ENCODE measurements at regions not wholly inside any gene's neighbourhood (a gene's known extent, or its start where the extent isn't known, plus 50 kb on each side); places are given as distances from the start of the nearest gene placed in this dataset.

- Mint-ChIP-seq H3K36me3 (ENCODE audit: unreplicated experiment) (no peaks in the 10 kb centered on the region), H3K27me3 (ENCODE audit: unreplicated experiment) (no peaks in the 10 kb centered on the region), H3K27ac (ENCODE audit: unreplicated experiment) (peak overlapping the region; percentile 36), H3K4me3 (ENCODE audit: unreplicated experiment) (peak overlapping the region; percentile 75), H3K9me3 (ENCODE audit: unreplicated experiment) (no peaks in the 10 kb centered on the region), H3K4me1 (ENCODE audit: unreplicated experiment) (peaks cover 23% of the 10 kb centered on the region)
- no peak for TF ChIP-seq CTCF (IDR thresholded peaks at IDR 0.05)
- no peak for DNase-seq (ENCODE audit: extremely low spot score, unreplicated experiment)
These were observed 88.1 kb upstream of the ARHGAP32 start for GRCh38 chr11:129280027-129280811.

- Mint-ChIP-seq H3K27ac (ENCODE audit: unreplicated experiment) (peak overlapping the region; percentile 1), H3K4me3 (ENCODE audit: unreplicated experiment) (peak overlapping the region; percentile 75), H3K9me3 (ENCODE audit: unreplicated experiment) (no peaks in the 10 kb centered on the region), H3K36me3 (ENCODE audit: unreplicated experiment) (no peaks in the 10 kb centered on the region), H3K27me3 (ENCODE audit: unreplicated experiment) (no peaks in the 10 kb centered on the region), H3K4me1 (ENCODE audit: unreplicated experiment) (peaks cover 23% of the 10 kb centered on the region)
- DNase-seq (ENCODE audit: extremely low spot score, unreplicated experiment), result peak; percentile 92
- no peak for TF ChIP-seq CTCF (IDR thresholded peaks at IDR 0.05)
These were observed 87.4 kb upstream of the ARHGAP32 start for GRCh38 chr11:129279326-129280026.

GRCh38 chr11:129278586-129279319, 86.6 kb upstream of the ARHGAP32 start:
- H3K9me3 Mint-ChIP-seq (ENCODE audit: unreplicated experiment), result no peaks in the 10 kb centered on the region
- H3K27ac Mint-ChIP-seq (ENCODE audit: unreplicated experiment), result peak overlapping the region; percentile 45
- no peak for DNase-seq (ENCODE audit: extremely low spot score, unreplicated experiment)
- H3K4me1 Mint-ChIP-seq (ENCODE audit: unreplicated experiment), result peaks cover 23% of the 10 kb centered on the region
- H3K27me3 Mint-ChIP-seq (ENCODE audit: unreplicated experiment), result no peaks in the 10 kb centered on the region
- no peaks in the 10 kb centered on the region for H3K36me3 Mint-ChIP-seq (ENCODE audit: unreplicated experiment)
- peak; percentile 19 for TF ChIP-seq CTCF (IDR thresholded peaks at IDR 0.05)
- peak overlapping the region; percentile 82 for H3K4me3 Mint-ChIP-seq (ENCODE audit: unreplicated experiment)

- Mint-ChIP-seq H3K27ac (ENCODE audit: unreplicated experiment) (no peak overlapping the region), H3K36me3 (ENCODE audit: unreplicated experiment) (no peaks in the 10 kb centered on the region), H3K4me1 (ENCODE audit: unreplicated experiment) (peaks cover 23% of the 10 kb centered on the region), H3K4me3 (ENCODE audit: unreplicated experiment) (peak overlapping the region; percentile 82), H3K9me3 (ENCODE audit: unreplicated experiment) (no peaks in the 10 kb centered on the region), H3K27me3 (ENCODE audit: unreplicated experiment) (no peaks in the 10 kb centered on the region)
- no peak for DNase-seq (ENCODE audit: extremely low spot score, unreplicated experiment)
- TF ChIP-seq CTCF (IDR thresholded peaks at IDR 0.05), result no peak
These were observed 85.2 kb upstream of the ARHGAP32 start for GRCh38 chr11:129277198-129277843.

Measured in osteocyte (in vitro differentiated cells).